ENCODE measurements at regions not wholly inside any gene's neighbourhood (a gene's known extent, or its start where the extent isn't known, plus 50 kb on each side); places are given as distances from the start of the nearest gene placed in this dataset.

DNA sequence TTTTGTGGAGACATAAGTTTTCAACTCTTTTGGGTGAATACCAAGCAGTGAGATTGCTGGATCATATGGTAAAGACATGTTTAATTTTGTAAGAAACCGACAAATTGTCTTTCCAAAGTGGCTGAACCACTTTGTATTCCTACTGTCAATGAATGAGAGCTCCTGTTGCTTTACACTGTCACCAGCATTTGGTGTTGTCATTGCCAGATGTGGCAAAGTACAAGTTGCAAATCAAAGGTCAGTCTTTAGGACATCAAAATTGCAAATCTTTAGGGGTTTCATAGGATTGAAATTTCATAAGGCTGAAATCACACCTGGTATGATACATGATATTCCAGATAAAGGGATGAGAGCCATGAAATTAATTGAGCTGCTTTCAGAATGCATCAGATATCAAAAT, 67.7 kb upstream of the ELOVL6 start:
- ATAC-seq (replicated peaks in 6 of 8), result no peak
- in situ Hi-C loops (cut with MboI; ENCODE audit: low pct_unique_long_range_greater_than_20kb in 2 of 9, low sequenced_read_pairs in 9 of 9, unreplicated experiment in 9 of 9), result no loop called here
- peaks cover 0 to 1% of the 10 kb centered on the region in 2 donors for H3K4me1 ChIP-seq (replicated peaks in 1 of 2)
- H3K4me3 ChIP-seq, result no peak overlapping the region
- WGBS, 10 experiments, result 50 to 88% (median 82%) methylated on average over 1 of the region's 1 CpG; no CpG with 5 or more reads in 4 of the 10 experiments
- H3K27ac ChIP-seq, result no peak overlapping the region

DNA sequence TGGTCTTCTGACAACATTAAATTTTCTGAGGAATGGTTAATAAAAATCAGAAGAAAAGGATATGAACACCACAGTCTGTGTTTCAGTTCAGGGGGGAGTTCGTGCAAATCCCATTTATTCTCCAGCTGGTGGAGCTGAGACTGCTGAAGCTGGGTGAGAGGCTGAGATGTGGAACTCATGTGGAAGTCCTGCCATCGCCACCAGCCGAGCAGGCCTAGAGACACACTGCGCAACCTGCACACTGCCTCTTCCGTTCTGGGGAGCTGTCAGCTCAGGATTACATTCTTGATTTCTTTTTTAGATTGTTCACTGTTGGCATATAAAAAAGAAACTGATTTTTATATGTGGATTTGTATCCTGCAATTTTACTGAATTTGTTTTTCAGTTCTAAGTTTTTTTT, 66.6 kb upstream of the ELOVL6 start:
- 40 to 100% (median 74%) methylated on average over 1 to 5 of the region's 5 CpGs; no CpG with 5 or more reads in 2 of the 10 experiments for WGBS, 10 experiments
- in situ Hi-C loops (cut with MboI; ENCODE audit: low pct_unique_long_range_greater_than_20kb in 2 of 9, low sequenced_read_pairs in 9 of 9, unreplicated experiment in 9 of 9), result no loop called here
- ATAC-seq (replicated peaks in 6 of 8), result no peak
- no peak overlapping the region for H3K27ac ChIP-seq
- no peak overlapping the region for H3K4me3 ChIP-seq
- H3K4me1 ChIP-seq (replicated peaks in 1 of 2), result no peaks in the 10 kb centered on the region

DNA sequence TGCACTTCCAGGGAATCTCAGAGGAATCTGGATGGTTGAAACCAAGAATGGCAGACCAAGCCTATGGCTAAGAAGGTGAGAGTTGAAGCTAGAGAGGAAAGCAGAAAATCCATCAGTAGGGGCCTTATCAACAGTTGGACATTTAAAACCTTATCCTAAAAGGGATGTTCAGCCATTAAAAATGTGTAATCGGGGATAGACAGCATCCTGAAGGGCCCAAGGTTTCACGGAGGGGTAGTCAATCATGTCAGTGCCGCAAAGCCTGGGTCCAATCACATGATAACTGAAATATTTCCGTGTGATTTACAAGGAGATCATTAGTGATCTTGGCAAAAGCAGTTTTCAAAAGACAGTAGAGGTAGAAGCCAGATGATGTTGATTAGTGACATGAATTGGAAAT, 61.9 kb upstream of the ELOVL6 start:
- no peak for ATAC-seq (replicated peaks in 6 of 8)
- no peak overlapping the region for H3K27ac ChIP-seq
- in situ Hi-C loops (cut with MboI; ENCODE audit: low pct_unique_long_range_greater_than_20kb in 2 of 9, low sequenced_read_pairs in 9 of 9, unreplicated experiment in 9 of 9), result no loop called here
- no peaks in the 10 kb centered on the region for H3K4me1 ChIP-seq (replicated peaks in 1 of 2)
- H3K4me3 ChIP-seq, result no peak overlapping the region
- WGBS, 10 experiments, result 8 to 100% (median 79%) methylated on average over 1 to 4 of the region's 4 CpGs; no CpG with 5 or more reads in 1 of the 10 experiments

GRCh38 chr4:110250023-110250387, 51.6 kb upstream of the ELOVL6 start:
- H3K27ac ChIP-seq, result no peak overlapping the region
- ATAC-seq (replicated peaks in 6 of 8), result no peak
- in situ Hi-C loops (cut with MboI; ENCODE audit: low pct_unique_long_range_greater_than_20kb in 2 of 9, low sequenced_read_pairs in 9 of 9, unreplicated experiment in 9 of 9), result no loop called here
- no peaks in the 10 kb centered on the region for H3K4me1 ChIP-seq (replicated peaks in 1 of 2)
- H3K4me3 ChIP-seq, result no peak overlapping the region
- WGBS, 10 experiments, result 13 to 100% (median 60%) methylated on average over 1 to 5 of the region's 5 CpGs; no CpG with 5 or more reads in 1 of the 10 experiments

DNA sequence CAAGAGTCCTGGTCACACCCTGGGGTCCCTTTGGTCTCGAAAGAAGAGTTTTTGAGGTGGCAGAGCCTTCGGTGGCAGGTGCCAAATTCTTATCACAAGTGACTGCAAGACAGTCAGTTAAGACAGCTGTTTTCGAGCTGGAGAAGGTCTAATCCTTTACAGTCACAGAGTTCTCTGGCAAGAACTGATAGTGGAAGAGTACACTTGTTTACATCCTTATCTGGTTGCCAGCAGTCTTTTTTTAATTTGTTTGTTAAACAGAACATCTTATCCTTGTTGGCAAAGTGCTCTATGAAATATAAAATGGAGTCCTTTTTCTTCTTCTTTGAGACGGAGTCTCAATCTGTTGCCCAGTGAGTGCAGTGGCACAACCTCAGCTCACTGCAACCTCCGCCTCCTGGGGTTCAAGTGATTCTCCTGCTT, 50.4 kb upstream of the ELOVL6 start:
- no peak for ATAC-seq (replicated peaks in 6 of 8)
- Histone ChIP-seq H3K4me1 (replicated peaks in 1 of 2) (no peaks in the 10 kb centered on the region), H3K4me3 (no peak overlapping the region), H3K27ac (no peak overlapping the region)
- 0 to 100% (median 80%) methylated on average over 1 to 5 of the region's 5 CpGs; no CpG with 5 or more reads in 3 of the 10 experiments for WGBS, 10 experiments
- in situ Hi-C loops (cut with MboI; ENCODE audit: low pct_unique_long_range_greater_than_20kb in 2 of 9, low sequenced_read_pairs in 9 of 9, unreplicated experiment in 9 of 9), result no loop called here

Data from motor neuron (in vitro differentiated cells).